OCI-LY3 (cell line): ENCODE measurements at regions not wholly inside any gene's neighbourhood (a gene's known extent, or its start where the extent isn't known, plus 50 kb on each side); places are given as distances from the start of the nearest gene placed in this dataset.

Experiments
- EZH2phosphoT487 ChIP-seq: fragments of 200-600 bp; shearing (Covaris generic); IDR thresholded peaks from 2 replicates; pipeline ENCODE4 v1.6.1; 2018; ENCODE audit warnings: antibody characterized with exemption, mixed run types, low read depth
- TF ChIP-seq, protein P1 (sequence below): fragments of 200-600, 300-600 bp; sonication (generic); IDR thresholded peaks from 2 replicates; pipeline ENCODE4 v1.5.1; 2014; ENCODE audit warnings: antibody characterized with exemption, low read length, low read depth

DNA sequence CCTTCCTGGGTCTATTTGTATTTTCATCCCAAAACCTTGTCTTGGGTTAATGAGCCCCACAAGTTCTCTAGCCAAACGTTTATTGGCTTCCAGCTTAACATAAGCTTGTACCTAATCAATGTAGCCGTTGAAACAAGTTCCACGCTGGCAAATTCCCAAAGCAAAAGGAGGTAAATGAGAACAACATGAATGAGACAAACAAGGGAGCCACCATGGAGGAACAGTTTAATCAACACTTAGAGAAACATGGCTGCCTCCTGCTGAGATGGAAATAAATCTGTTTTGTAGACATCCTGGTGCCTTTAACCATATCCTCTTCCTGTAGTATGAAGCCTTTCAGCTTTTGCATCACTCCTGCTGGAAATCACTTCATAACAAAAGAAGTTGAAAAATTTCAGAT, 166.6 kb upstream of the NFIB start:
- TF ChIP-seq EZH2phosphoT487, result no peak
- TF ChIP-seq, protein P1, sequence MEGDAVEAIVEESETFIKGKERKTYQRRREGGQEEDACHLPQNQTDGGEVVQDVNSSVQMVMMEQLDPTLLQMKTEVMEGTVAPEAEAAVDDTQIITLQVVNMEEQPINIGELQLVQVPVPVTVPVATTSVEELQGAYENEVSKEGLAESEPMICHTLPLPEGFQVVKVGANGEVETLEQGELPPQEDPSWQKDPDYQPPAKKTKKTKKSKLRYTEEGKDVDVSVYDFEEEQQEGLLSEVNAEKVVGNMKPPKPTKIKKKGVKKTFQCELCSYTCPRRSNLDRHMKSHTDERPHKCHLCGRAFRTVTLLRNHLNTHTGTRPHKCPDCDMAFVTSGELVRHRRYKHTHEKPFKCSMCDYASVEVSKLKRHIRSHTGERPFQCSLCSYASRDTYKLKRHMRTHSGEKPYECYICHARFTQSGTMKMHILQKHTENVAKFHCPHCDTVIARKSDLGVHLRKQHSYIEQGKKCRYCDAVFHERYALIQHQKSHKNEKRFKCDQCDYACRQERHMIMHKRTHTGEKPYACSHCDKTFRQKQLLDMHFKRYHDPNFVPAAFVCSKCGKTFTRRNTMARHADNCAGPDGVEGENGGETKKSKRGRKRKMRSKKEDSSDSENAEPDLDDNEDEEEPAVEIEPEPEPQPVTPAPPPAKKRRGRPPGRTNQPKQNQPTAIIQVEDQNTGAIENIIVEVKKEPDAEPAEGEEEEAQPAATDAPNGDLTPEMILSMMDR, result no peak
